IgD-negative memory B cell (primary cell): ENCODE measurements at regions not wholly inside any gene's neighbourhood (a gene's known extent, or its start where the extent isn't known, plus 50 kb on each side); places are given as distances from the start of the nearest gene placed in this dataset.
A peak's percentile ranks its signal among the peaks of the same experiment; 100 is the strongest.
"Not testable (repeated sequence)": the region's sequence is repeated elsewhere in the genome, so short reads cannot be mapped to it uniquely, and the experiment has no call there.

Experiments
- H3K27ac Mint-ChIP-seq, 3 donors: one replicate each; pipeline ENCODE4 v1.8.0; 2020 to 2022; ENCODE audit warnings: mild to moderate bottlenecking in 3 of 3, mixed read lengths in 3 of 3, moderate library complexity in 1 of 3
- H3K27me3 Mint-ChIP-seq: one replicate; pipeline ENCODE4 v1.8.0; 2021; ENCODE audit warnings: mixed read lengths
- H3K36me3 Mint-ChIP-seq: one replicate; pipeline ENCODE4 v1.8.0; 2020; ENCODE audit warnings: mild to moderate bottlenecking, mixed read lengths
- H3K4me1 Mint-ChIP-seq, 3 donors: one replicate each; pipeline ENCODE4 v1.8.0; 2020 to 2022; ENCODE audit warnings: mixed read lengths in 3 of 3, mild to moderate bottlenecking in 1 of 3
- H3K4me3 Mint-ChIP-seq, 4 donors: one replicate each; pipeline ENCODE4 v1.8.0; 2020 to 2022; ENCODE audit warnings: mild to moderate bottlenecking in 4 of 4, mixed read lengths in 4 of 4, moderate library complexity in 3 of 4
- H3K9me3 Mint-ChIP-seq, 3 donors: one replicate each; pipeline ENCODE4 v1.8.0; 2020 to 2021; ENCODE audit warnings: mixed read lengths in 3 of 3, mild to moderate bottlenecking in 1 of 3

DNA sequence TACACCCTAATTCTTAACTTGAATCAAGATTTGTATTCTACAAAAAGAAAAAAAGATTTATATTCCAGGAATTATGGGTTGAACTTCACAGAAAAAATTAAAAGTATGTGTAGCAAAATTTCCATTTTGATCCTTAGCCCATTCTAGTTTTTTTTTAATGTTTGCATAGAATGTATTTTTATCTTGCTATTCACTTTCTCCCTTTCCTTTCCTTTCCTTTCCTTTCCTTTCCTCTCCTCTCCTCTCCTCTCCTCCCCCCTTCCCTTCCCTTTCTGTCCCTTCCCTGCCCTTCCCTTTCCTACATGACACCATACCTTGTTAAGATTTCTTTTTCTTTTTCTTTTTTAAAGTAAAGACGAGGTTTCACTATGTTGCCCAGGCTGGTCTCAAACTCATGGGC, 542.5 kb upstream of the PTGER4 start:
- Mint-ChIP-seq H3K4me1 (no peaks in the 10 kb centered on the region), H3K4me3 (no peak overlapping the region), H3K36me3 (peaks cover 3% of the 10 kb centered on the region), H3K27ac (no peak overlapping the region), H3K9me3 (no peaks in the 10 kb centered on the region), H3K27me3 (no peaks in the 10 kb centered on the region)

DNA sequence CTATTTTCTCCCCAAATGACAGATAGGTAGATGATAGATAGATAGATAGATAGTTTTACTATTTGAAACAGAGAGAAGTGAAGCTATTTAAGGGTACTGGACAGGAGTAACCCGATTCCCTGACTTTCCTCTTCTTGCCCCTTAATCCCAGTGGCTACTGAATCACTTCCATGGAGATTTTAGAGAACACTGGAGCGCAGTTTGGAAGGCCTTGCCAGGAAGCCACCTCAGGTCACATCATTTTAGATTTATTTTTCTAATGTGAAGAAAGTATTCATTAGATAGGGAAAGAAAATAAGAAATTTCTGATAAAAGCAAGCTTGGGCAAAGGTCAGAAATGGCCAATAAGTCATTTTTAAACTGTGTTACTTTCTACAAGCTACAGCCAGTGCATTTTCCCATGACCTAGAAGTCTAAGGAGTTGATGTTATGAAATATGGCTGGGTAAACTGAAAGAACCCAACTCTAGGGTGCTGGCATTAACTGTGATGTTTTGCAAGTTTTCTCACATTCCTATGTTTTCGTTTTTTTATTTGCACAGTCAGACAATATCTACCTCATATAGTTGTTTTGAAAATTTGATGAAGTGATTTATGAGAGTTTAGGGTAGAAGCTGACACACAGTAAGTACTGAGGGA, 544.7 kb upstream of the PTGER4 start:
- Mint-ChIP-seq H3K36me3 (no peaks in the 10 kb centered on the region), H3K27me3 (no peaks in the 10 kb centered on the region), H3K27ac (no peak overlapping the region), H3K9me3 (peaks cover 0 to 4% (median 0%) of the 10 kb centered on the region in 3 donors), H3K4me3 (no peak overlapping the region), H3K4me1 (no peaks in the 10 kb centered on the region)

DNA sequence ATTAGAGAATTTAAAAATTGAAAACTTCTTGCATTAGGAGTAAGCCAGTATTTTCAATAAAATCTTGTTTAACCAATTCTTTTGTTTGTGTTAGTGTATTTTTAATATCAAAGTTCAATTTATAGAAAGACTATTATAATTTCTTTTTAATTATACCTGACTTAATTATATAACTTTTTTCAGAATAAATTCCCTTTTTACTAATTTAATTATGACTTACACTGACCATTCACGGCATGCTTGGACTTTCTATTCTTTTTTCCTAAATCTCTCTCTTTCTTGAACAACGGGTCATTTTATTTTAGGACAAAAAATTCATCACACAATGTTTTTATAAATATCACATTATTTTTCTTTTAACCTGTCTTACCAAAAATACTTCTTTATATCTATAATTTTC, 555.3 kb upstream of the PTGER4 start:
- Mint-ChIP-seq H3K4me3 (no peak overlapping the region), H3K36me3 (peaks cover 5% of the 10 kb centered on the region), H3K4me1 (peaks cover 0 to 4% (median 4%) of the 10 kb centered on the region in 3 donors), H3K27me3 (no peaks in the 10 kb centered on the region), H3K9me3 (peaks cover 9 to 20% (median 13%) of the 10 kb centered on the region in 3 donors), H3K27ac (no peak overlapping the region)

DNA sequence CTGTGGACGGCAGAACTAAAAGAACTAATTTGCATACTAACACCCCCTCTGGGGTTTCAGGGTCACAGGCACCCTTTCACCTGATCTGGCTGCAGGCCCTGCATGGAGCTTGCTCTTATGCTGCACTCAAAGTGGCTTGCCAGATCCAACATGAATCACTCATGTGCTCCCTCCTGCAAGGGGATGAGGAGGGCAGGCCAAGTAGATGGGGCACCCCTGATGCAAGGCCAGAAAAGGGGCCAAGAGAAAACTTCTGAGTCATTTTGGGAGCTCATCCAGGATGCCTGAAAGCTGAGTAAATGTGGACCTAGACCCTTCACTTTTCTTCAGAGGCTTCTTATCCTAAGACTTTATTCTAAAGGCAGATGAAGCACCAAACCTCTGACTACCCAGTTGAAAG, 558.5 kb upstream of the PTGER4 start:
- Mint-ChIP-seq H3K4me3 (no peak overlapping the region), H3K9me3 (peaks cover 4 to 18% (median 14%) of the 10 kb centered on the region in 3 donors), H3K27me3 (no peaks in the 10 kb centered on the region), H3K4me1 (no peaks in the 10 kb centered on the region), H3K36me3 (peaks cover 5% of the 10 kb centered on the region), H3K27ac (no peak overlapping the region)

DNA sequence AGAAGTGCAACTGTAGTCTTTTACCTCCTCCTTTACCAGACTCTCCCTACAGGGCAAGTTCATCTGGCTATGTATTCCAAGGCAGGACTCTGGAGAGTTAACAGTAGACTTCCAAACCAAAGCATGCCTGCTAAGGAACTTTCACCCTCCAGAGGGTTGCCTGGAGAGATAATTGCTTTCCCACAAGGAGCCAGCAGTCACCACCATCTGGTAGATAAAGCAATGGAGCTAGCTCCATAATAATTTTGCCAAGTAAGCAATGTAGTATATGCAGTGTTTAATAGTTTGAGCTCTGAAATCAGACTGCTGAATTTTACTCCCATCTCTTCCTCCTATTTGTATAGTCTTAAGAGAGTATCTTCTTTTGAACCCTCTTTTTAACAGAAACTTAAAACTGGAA, 566.8 kb upstream of the PTGER4 start:
- peaks cover 3% of the 10 kb centered on the region for H3K36me3 Mint-ChIP-seq
- H3K4me3 Mint-ChIP-seq = no peak overlapping the region
- H3K27me3 Mint-ChIP-seq = no peaks in the 10 kb centered on the region
- no peaks in the 10 kb centered on the region for H3K9me3 Mint-ChIP-seq
- H3K27ac Mint-ChIP-seq = no peak overlapping the region
- H3K4me1 Mint-ChIP-seq = peaks cover 0 to 3% (median 0%) of the 10 kb centered on the region in 3 donors

DNA sequence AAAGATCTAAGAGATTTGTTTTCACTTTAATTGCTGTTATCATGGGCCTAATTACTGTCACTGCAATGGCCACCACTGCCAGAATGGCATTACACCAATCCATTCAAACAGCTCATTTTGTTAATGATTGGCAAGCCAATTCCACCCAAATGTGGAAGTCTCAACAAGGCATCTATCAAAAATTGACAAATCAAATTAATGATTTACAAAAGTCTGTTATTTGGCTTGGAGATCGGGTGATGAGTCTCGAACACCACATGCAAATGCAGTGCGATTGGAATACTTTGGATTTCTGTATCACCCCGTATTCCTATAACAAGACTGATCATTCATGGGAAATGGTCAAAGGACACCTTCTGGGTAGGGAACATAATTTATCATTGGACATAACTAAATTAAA, 568.7 kb upstream of the PTGER4 start:
- H3K27me3 Mint-ChIP-seq, H3K36me3 Mint-ChIP-seq, H3K27ac Mint-ChIP-seq, H3K9me3 Mint-ChIP-seq, H3K4me1 Mint-ChIP-seq, H3K4me3 Mint-ChIP-seq: not testable (repeated sequence)

DNA sequence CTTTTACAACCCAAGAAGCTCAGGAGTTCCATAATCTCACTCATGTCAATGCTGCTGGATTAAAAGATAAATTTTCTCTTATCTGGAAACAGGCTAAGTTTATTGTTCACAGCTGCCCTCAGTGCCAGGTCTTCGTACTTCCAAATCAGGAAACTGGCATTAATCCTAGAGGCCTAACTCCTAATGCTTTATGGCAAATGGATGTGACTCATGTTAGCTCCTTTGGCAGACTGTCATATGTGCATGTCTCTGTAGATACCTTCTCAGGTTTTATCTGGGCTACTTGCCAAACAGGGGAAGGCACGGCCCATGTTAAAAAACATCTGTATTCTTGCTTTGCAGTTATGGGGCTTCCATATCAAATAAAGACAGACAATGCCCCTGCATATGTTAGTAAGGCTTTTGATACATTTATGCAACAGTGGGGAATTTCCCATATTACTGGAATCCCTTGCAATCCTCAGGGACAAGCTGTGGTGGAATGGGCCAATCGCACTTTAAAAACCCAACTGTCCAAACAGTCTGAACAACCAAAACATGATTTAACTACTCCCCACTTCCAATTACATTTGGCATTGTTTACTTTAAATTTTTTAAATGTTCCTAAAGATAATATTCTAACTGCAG, 570.8 kb upstream of the PTGER4 start:
- not testable (repeated sequence) for H3K4me1 Mint-ChIP-seq, H3K27me3 Mint-ChIP-seq, H3K36me3 Mint-ChIP-seq, H3K4me3 Mint-ChIP-seq, H3K9me3 Mint-ChIP-seq
- peak overlapping the region in 2 of 3 donors; percentile 41 to 42 for H3K27ac Mint-ChIP-seq

DNA sequence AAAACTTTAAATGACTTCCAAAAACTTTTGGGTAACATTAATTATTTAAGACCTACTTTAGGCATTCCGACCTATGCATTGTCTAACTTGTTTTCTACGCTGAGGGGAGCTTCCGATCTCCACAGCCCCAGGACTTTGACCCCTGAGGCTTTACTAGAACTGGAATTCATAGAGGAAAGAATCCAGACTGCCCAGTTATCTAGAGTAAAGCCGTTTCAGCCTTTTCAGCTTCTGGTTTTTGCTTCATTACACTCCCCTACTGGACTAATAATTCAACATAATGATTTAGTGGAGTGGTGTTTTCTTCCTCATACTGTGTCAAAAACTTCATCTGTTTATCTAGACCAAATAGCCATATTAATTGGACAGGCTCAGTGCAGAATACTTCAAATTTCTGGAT, 571.9 kb upstream of the PTGER4 start:
- H3K4me3 Mint-ChIP-seq, H3K27ac Mint-ChIP-seq, H3K36me3 Mint-ChIP-seq, H3K4me1 Mint-ChIP-seq, H3K27me3 Mint-ChIP-seq: not testable (repeated sequence)
- H3K9me3 Mint-ChIP-seq = peaks cover 0 to 12% (median 4%) of the 10 kb centered on the region in 3 donors

DNA sequence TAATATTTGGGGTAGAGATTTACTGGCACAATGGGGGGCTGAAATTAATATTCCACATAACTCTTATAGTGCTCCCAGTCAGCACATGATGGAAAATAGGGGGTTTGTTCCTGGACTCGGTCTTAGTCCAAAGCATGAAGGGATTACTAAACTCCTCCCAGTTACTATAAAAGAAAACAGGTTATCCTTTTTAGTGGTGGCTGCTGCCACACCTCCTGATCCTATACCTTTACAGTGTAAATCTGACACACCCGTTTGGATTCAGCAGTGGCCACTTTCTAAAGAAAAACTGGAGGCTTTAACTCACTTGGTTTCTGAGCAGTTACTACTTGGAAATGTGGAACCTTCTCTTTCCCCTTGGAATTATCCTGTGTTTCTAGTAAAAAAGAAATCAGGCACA, 572.9 kb upstream of the PTGER4 start:
- Mint-ChIP-seq H3K9me3 (peaks cover 0 to 12% (median 4%) of the 10 kb centered on the region in 3 donors), H3K4me3 (no peak overlapping the region), H3K27me3 (no peaks in the 10 kb centered on the region), H3K27ac (no peak overlapping the region), H3K4me1 (peaks cover 0 to 3% (median 0%) of the 10 kb centered on the region in 3 donors), H3K36me3 (peaks cover 3% of the 10 kb centered on the region)

DNA sequence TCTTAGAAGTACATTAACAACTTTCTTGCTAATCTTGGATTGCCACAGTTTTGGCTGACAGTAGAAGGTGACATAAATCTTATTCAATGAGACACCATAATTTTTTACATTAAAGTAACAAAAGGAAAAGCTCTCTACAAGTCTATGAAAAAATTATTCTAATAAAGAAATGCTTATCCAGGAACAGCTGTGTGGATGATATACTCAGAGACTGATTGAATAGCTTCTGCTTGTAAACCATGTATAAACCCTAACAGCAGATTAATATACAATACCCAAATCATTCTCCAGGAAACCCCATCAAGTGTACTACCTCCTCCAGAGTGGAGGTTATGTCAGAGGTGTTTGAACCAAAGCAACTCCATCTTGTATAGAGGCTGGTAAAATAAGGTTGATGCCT, 581.4 kb upstream of the PTGER4 start:
- Mint-ChIP-seq H3K27ac (no peak overlapping the region), H3K9me3 (peaks cover under 1 to 5% (median 2%) of the 10 kb centered on the region in 3 donors), H3K4me3 (no peak overlapping the region), H3K36me3 (no peaks in the 10 kb centered on the region), H3K4me1 (no peaks in the 10 kb centered on the region), H3K27me3 (no peaks in the 10 kb centered on the region)

DNA sequence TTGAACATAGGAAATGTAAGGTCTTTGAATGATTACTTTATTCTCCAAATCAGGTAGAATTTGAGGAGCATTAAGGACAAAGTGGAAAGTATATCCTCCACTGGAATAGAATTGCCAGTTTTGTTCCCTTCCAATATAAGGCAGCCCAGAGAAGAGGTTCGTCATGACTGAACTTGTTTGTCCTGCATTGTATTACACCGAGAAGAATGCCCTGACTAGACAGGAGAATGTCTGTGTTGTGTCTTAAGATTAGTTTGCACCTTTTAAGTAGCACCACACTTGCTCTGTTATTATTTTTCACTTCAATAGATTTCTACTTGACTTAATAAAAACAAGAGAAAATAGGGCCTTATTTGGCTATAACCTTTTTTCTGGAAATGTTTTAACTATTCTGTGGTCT, 586.2 kb upstream of the PTGER4 start:
- Mint-ChIP-seq H3K27me3 (no peaks in the 10 kb centered on the region), H3K36me3 (no peaks in the 10 kb centered on the region), H3K27ac (no peak overlapping the region), H3K9me3 (peaks cover 1 to 23% (median 16%) of the 10 kb centered on the region in 3 donors), H3K4me3 (no peak overlapping the region), H3K4me1 (no peaks in the 10 kb centered on the region)

DNA sequence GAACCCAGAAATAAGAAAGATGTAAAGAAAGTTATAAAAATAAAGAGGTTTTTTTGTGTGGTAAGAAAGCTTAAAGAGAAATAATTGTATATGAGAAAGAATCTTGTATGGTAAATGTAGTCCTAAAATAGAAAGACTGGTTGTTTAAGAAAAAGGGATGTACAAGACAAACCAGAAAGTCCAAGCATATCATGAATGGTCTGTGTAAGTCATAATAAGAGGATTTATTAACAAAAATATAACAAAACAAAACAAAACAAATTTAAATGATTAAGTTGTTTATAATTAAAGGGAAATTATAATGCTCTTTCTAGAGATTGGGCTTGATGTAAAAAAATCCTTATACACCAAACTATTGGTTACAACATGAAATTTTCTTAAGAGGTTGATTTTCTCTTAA, 590.4 kb upstream of the PTGER4 start:
- H3K9me3 Mint-ChIP-seq = peaks cover 1 to 27% (median 16%) of the 10 kb centered on the region in 3 donors
- no peaks in the 10 kb centered on the region for H3K27me3 Mint-ChIP-seq
- no peak overlapping the region for H3K4me3 Mint-ChIP-seq
- no peaks in the 10 kb centered on the region for H3K4me1 Mint-ChIP-seq
- peaks cover 2% of the 10 kb centered on the region for H3K36me3 Mint-ChIP-seq
- no peak overlapping the region for H3K27ac Mint-ChIP-seq

DNA sequence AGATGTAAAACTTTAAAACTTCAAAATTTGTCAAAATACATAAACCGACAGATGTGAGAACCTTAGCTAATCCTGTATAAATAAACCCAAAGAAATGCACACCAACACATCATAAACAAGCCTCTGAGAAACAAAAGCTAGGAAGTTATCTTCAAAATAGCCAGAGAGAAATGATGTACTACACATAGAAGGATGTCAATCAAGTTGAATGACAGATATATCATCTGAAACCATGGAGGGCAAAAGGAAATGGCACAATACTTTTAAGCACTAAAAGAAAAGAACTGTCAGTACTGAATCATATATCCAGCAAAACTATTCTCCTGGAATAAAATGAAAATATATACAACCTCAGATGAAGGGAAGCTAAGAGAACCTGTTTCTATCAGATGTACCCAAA, 595.1 kb upstream of the PTGER4 start:
- H3K4me3 Mint-ChIP-seq = no peak overlapping the region
- no peak overlapping the region for H3K27ac Mint-ChIP-seq
- H3K4me1 Mint-ChIP-seq = peaks cover 0 to 5% (median 0%) of the 10 kb centered on the region in 3 donors
- H3K27me3 Mint-ChIP-seq = no peaks in the 10 kb centered on the region
- peaks cover 2% of the 10 kb centered on the region for H3K36me3 Mint-ChIP-seq
- peaks cover 0 to 5% (median 0%) of the 10 kb centered on the region in 3 donors for H3K9me3 Mint-ChIP-seq

DNA sequence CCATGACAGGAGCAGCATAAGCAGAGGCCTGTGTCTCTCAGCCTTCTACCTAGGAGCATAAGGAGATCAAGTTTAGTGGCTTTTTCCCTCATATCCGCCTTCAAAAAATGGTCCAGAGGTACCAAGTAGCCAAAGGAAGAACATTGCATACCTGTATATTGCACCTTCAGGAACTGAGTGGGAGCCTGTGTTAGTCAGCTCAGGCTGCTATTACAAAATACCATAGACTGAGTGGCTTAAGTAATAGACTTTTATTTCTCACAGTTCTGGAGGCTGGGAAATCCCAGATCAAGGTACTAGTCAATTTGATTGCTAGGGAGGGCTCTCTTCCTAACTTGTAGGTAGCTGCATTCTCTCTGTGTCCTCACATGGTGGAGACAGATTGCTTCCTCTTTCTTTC, 597.4 kb upstream of the PTGER4 start:
- Mint-ChIP-seq H3K36me3 (peaks cover 3% of the 10 kb centered on the region), H3K4me3 (no peak overlapping the region), H3K4me1 (peaks cover 0 to 5% (median 0%) of the 10 kb centered on the region in 3 donors), H3K27me3 (no peaks in the 10 kb centered on the region), H3K9me3 (peaks cover 0 to 4% (median 0%) of the 10 kb centered on the region in 3 donors), H3K27ac (no peak overlapping the region)

DNA sequence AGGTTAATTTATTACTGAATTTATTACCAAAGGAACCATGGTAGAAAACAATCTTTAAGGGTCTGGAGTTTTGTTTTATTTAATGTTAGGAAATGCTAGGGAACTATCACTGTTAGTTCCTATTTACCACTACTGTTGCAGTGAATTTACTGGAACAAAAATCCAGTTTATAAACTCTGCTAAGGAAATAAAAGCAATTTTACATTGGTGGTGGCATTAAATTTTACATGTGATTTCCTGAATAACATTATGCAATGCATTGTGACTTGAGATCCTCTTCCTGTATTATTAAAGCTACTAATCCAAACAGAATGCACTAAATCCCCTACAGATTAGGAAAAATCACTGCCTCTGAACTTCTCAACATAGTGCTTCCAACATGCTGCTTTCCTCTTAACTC, 599.5 kb upstream of the PTGER4 start:
- peaks cover 0 to 5% (median 0%) of the 10 kb centered on the region in 3 donors for H3K4me1 Mint-ChIP-seq
- H3K27me3 Mint-ChIP-seq = no peaks in the 10 kb centered on the region
- no peak overlapping the region for H3K27ac Mint-ChIP-seq
- H3K9me3 Mint-ChIP-seq = no peaks in the 10 kb centered on the region
- no peak overlapping the region for H3K4me3 Mint-ChIP-seq
- H3K36me3 Mint-ChIP-seq = peaks cover 2% of the 10 kb centered on the region

DNA sequence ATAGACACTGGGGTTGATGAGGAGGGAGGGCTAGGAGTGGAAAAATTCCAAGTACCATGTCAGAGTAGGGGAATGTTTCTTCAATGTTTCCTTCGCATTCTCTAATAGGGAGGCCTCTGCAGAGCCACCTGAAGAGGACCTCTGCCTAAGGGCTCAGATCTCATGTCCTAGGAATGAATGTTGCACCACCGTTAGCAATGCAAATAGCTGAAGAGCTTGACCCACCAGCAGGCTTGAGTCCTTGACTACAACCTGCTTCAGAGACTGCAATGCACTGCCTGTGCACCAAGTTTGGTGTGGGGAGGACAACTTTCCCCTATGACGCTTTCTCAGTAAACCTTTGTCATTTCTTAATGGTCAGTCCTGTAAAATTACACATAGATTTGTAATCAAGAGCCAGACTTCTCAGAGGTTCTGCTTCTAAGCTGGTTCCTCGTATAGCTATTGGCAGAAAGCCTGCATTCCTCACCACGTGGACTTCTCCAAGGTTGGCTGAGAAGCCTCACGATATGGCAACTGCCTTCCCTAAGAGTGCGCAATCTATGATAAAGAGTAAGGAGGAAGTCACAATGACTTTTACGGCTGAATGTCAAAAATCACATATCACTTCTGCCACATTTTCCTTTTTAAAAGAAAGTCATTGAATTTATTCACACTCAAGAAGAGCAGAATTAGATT, 600.7 kb upstream of the PTGER4 start:
- no peak overlapping the region for H3K27ac Mint-ChIP-seq
- H3K4me1 Mint-ChIP-seq = peaks cover 0 to 5% (median 0%) of the 10 kb centered on the region in 3 donors
- no peaks in the 10 kb centered on the region for H3K9me3 Mint-ChIP-seq
- peaks cover 2% of the 10 kb centered on the region for H3K36me3 Mint-ChIP-seq
- no peak overlapping the region for H3K4me3 Mint-ChIP-seq
- H3K27me3 Mint-ChIP-seq = no peaks in the 10 kb centered on the region
